ENCODE measurements at regions not wholly inside any gene's neighbourhood (a gene's known extent, or its start where the extent isn't known, plus 50 kb on each side); places are given as distances from the start of the nearest gene placed in this dataset.

GRCh38 chr9:106322706-106323245 is 540.2 kb upstream of the ZNF462 start:
- H3K36me3 ChIP-seq (ENCODE audit: low read depth) = no peaks in the 10 kb centered on the region
- WGBS, 2 experiments (ENCODE audit: low coverage in 1 of 2, low lambda C conversion rate in 2 of 2, missing lambda C conversion rate in 2 of 2) = 9 to 12% methylated on average over 4 of the region's 4 CpGs
- no peak overlapping the region for H3K27ac ChIP-seq
- no peak overlapping the region for H2AFZ ChIP-seq
- DNase-seq = no peak
- no peaks in the 10 kb centered on the region for H3K27me3 ChIP-seq (replicated peaks; ENCODE audit: insufficient read depth)
- no peak overlapping the region for H3K9ac ChIP-seq
- H3K9me2 ChIP-seq (ENCODE audit: insufficient read depth) = no peaks in the 10 kb centered on the region
- no peaks in the 10 kb centered on the region for H3F3A ChIP-seq (ENCODE audit: insufficient read depth)
- in situ Hi-C loops (cut with MboI) = no loop called here
- H3K4me1 ChIP-seq (ENCODE audit: insufficient read depth) = no peaks in the 10 kb centered on the region
- no peaks in the 10 kb centered on the region for H3K79me2 ChIP-seq (ENCODE audit: insufficient read depth)
- H3K4me3 ChIP-seq = no peak overlapping the region
- no peaks in the 10 kb centered on the region for H3K9me3 ChIP-seq (ENCODE audit: low read depth)
- H3K4me2 ChIP-seq (ENCODE audit: unreplicated experiment) = no peak overlapping the region
- no peaks in the 10 kb centered on the region for H4K20me1 ChIP-seq (ENCODE audit: insufficient read depth)
- TF ChIP-seq EZH2 (IDR thresholded peaks at IDR 0.05; ENCODE audit: insufficient read depth, poor library complexity, severe bottlenecking) (no peak), EZH2phosphoT487 (IDR thresholded peaks at IDR 0.05; ENCODE audit: insufficient read depth, low read depth) (no peak)

GRCh38 chr9:106324053-106324585 is 538.8 kb upstream of the ZNF462 start:
- Histone ChIP-seq H3K9ac (no peak overlapping the region), H3K79me2 (ENCODE audit: insufficient read depth) (no peaks in the 10 kb centered on the region), H2AFZ (no peak overlapping the region), H3K36me3 (ENCODE audit: low read depth) (no peaks in the 10 kb centered on the region), H3K9me2 (ENCODE audit: insufficient read depth) (no peaks in the 10 kb centered on the region), H3F3A (ENCODE audit: insufficient read depth) (no peaks in the 10 kb centered on the region), H3K4me3 (no peak overlapping the region), H4K20me1 (ENCODE audit: insufficient read depth) (no peaks in the 10 kb centered on the region), H3K9me3 (ENCODE audit: low read depth) (no peaks in the 10 kb centered on the region), H3K27me3 (replicated peaks; ENCODE audit: insufficient read depth) (no peaks in the 10 kb centered on the region), H3K4me1 (ENCODE audit: insufficient read depth) (no peaks in the 10 kb centered on the region), H3K27ac (no peak overlapping the region), H3K4me2 (ENCODE audit: unreplicated experiment) (no peak overlapping the region)
- WGBS, 2 experiments (ENCODE audit: low coverage in 1 of 2, low lambda C conversion rate in 2 of 2, missing lambda C conversion rate in 2 of 2) = 34 to 40% methylated on average over 10 of the region's 10 CpGs
- DNase-seq = no peak
- in situ Hi-C loops (cut with MboI) = no loop called here
- TF ChIP-seq EZH2phosphoT487 (IDR thresholded peaks at IDR 0.05; ENCODE audit: insufficient read depth, low read depth) (no peak), EZH2 (IDR thresholded peaks at IDR 0.05; ENCODE audit: insufficient read depth, poor library complexity, severe bottlenecking) (no peak)

GRCh38 chr9:106324591-106325280 is 538.2 kb upstream of the ZNF462 start:
- H3K9ac ChIP-seq = no peak overlapping the region
- no peaks in the 10 kb centered on the region for H3F3A ChIP-seq (ENCODE audit: insufficient read depth)
- H2AFZ ChIP-seq = no peak overlapping the region
- H3K27me3 ChIP-seq (replicated peaks; ENCODE audit: insufficient read depth) = no peaks in the 10 kb centered on the region
- H3K36me3 ChIP-seq (ENCODE audit: low read depth) = no peaks in the 10 kb centered on the region
- WGBS, 2 experiments (ENCODE audit: low coverage in 1 of 2, low lambda C conversion rate in 2 of 2, missing lambda C conversion rate in 2 of 2) = 3 to 5% methylated on average over 7 of the region's 7 CpGs
- no peak overlapping the region for H3K27ac ChIP-seq
- no peaks in the 10 kb centered on the region for H4K20me1 ChIP-seq (ENCODE audit: insufficient read depth)
- no peak overlapping the region for H3K4me3 ChIP-seq
- H3K4me2 ChIP-seq (ENCODE audit: unreplicated experiment) = no peak overlapping the region
- no peak for TF ChIP-seq EZH2 (IDR thresholded peaks at IDR 0.05; ENCODE audit: insufficient read depth, poor library complexity, severe bottlenecking)
- TF ChIP-seq EZH2phosphoT487 (IDR thresholded peaks at IDR 0.05; ENCODE audit: insufficient read depth, low read depth) = no peak
- H3K9me2 ChIP-seq (ENCODE audit: insufficient read depth) = no peaks in the 10 kb centered on the region
- no peaks in the 10 kb centered on the region for H3K4me1 ChIP-seq (ENCODE audit: insufficient read depth)
- no peaks in the 10 kb centered on the region for H3K9me3 ChIP-seq (ENCODE audit: low read depth)
- in situ Hi-C loops (cut with MboI) = no loop called here
- H3K79me2 ChIP-seq (ENCODE audit: insufficient read depth) = no peaks in the 10 kb centered on the region
- no peak for DNase-seq

- no peaks in the 10 kb centered on the region for H3K9me3 ChIP-seq (ENCODE audit: low read depth)
- H3K4me3 ChIP-seq = no peak overlapping the region
- no peak for DNase-seq
- no peak overlapping the region for H3K9ac ChIP-seq
- no peaks in the 10 kb centered on the region for H3K79me2 ChIP-seq (ENCODE audit: insufficient read depth)
- H3K4me1 ChIP-seq (ENCODE audit: insufficient read depth) = no peaks in the 10 kb centered on the region
- in situ Hi-C loops (cut with MboI) = no loop called here
- H3K36me3 ChIP-seq (ENCODE audit: low read depth) = no peaks in the 10 kb centered on the region
- no peak overlapping the region for H3K27ac ChIP-seq
- H4K20me1 ChIP-seq (ENCODE audit: insufficient read depth) = no peaks in the 10 kb centered on the region
- H2AFZ ChIP-seq = no peak overlapping the region
- H3F3A ChIP-seq (ENCODE audit: insufficient read depth) = no peaks in the 10 kb centered on the region
- no peak overlapping the region for H3K4me2 ChIP-seq (ENCODE audit: unreplicated experiment)
- TF ChIP-seq EZH2 (IDR thresholded peaks at IDR 0.05; ENCODE audit: insufficient read depth, poor library complexity, severe bottlenecking) (no peak), EZH2phosphoT487 (IDR thresholded peaks at IDR 0.05; ENCODE audit: insufficient read depth, low read depth) (no peak)
- H3K27me3 ChIP-seq (replicated peaks; ENCODE audit: insufficient read depth) = no peaks in the 10 kb centered on the region
- WGBS, 2 experiments (ENCODE audit: low coverage in 1 of 2, low lambda C conversion rate in 2 of 2, missing lambda C conversion rate in 2 of 2) = 30 to 31% methylated on average over 4 of the region's 4 CpGs
- no peaks in the 10 kb centered on the region for H3K9me2 ChIP-seq (ENCODE audit: insufficient read depth)
These were observed 536.5 kb upstream of the ZNF462 start for GRCh38 chr9:106326493-106326892.
